ENCODE measurements at regions not wholly inside any gene's neighbourhood (a gene's known extent, or its start where the extent isn't known, plus 50 kb on each side); places are given as distances from the start of the nearest gene placed in this dataset.
"Not testable (repeated sequence)": the region's sequence is repeated elsewhere in the genome, so short reads cannot be mapped to it uniquely, and the experiment has no call there.

DNA sequence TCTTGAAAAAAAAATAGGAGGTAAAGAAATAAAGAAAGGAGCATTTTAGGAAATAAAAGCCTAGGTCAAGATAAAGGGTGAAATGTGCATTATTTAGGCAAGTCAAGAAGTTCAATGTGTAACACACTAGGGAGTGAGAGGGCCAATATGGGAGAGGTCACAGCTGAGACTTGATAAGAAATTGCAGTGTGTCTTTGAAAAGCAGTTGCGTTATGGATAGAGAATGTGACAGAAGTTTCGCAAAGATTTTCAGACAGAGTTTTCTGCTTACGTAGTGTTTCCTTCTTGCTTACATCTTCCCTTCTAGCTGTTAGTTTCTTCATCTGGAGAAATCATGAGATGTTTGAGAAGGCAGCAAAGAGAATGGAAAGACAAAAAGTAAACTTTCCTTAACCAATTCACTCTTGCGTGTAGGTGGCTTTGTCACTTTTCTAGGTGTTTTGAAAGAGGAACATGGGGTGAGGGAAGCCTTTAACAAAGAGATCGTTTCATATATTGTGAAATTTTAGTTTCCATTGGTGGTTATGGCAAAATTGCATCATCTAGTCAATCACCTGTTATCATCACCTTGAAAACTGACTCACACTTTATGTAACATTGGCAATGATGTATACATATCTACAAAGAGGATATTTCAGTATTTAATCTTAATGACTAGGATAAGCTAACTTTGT is 975.5 kb downstream of the OLFM4 start:
- DNase-seq: no peak

DNA sequence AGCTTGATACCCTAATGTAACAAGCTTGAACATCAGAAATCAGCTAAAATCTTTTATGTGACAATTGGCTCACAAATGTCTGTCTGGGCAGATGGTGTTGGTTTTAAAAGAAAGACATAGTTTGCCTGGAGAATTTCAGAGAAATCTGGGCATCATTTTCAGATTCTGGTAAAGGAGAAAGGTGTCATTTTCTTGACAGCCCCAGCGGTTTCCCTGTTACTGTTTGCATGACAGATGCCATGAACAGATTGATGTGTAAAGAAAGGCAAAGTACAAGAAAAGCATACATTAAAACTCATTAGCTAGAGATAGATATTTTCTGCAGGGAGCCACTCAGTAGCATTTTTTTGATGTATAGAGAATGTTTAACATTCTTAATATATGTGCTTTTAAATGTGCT is 987.9 kb downstream of the OLFM4 start:
- DNase-seq: no peak

- DNase-seq: no peak
Observed at GRCh38 chr13:54018485-54018884, 989.9 kb downstream of the OLFM4 start.

DNA sequence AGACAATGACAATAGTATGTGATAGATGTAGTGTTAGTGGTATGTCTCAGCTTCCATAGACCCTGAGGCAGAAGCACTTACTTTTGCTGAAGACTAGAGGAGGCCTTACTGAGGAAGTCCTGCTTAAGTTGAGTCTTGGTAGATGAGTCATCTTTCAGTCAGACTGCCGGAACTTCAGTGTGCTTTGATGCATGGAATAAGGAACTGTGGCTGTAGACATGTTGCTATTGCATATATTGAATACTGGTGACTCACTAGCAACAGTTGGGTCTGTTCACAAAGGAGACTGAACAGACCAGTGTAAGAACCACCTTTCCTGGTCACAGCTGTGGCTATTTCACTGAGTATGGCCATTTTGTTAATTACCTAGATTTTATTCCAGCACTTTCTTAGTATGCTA is 1000.6 kb downstream of the OLFM4 start:
- DNase-seq: no peak

GRCh38 chr13:54029720-54030119 is 1001.1 kb downstream of the OLFM4 start:
- DNase-seq: no peak

DNA sequence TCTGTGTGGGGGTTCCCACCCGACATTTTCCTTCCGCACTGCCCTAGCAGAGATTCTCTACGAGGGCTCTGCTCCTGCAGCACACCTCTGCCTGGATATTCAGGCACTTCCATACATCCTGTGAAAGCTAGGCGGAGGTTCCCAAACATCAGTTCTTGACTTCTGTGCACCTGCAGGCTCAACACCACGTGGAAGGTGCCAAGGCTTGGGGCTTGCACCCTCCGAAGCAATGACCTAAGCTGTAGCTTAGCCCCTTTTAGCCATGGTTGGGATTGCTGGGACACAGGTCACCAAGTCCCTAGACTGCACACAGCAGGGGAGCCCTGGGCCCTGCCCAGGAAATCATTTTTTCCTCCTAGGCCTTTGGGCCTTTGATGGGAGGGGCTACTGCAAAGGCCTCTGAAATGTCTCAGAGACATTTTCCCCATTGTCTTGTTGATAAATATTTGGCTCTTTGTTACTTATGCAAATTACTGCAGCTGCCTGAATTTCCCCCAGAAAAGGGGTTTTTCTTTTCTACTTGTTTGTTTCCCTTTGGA is 1004.8 kb downstream of the OLFM4 start:
- no peak for DNase-seq

DNA sequence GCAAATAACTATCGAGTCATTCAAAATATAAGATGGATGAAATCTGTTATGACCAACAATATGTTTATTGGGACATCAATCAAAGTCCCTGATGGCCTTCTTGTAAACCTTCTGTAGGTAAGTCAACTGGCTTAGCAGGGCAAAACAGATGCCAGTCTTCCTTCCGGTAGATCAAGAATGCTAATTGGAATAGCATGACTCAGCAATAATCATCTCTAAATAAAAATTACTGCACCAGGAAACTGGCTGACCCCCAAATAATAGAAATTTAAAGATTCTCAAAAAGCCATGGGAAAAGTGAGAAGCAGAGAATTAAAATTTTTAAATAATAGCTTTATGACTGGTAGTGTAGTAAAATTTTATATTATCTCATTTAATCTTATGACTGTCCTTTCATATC is 1005.4 kb downstream of the OLFM4 start:
- no peak for DNase-seq

- not testable (repeated sequence) for DNase-seq
Observed at GRCh38 chr13:54057416-54057815, 1028.8 kb downstream of the OLFM4 start.

GRCh38 chr13:54069958-54070357 is 1041.3 kb downstream of the OLFM4 start:
- not testable (repeated sequence) for DNase-seq

DNA sequence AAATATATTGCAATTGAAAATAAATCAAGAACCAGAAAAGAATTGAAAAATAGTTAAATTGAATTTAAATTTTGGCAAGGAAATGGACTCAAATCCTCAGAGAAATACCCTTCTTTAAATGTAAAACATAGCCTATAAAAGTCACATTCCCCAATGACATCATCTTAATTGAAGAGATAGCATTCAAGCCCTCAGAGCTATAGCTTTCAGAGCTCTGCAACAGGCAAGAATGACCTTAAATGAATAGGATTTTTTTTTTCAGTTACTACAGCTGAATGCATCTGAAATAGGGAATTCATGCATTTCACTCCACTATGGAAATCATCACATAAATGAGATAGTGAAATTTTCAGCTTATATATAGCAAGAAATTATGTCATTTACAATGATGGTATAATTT is 1049.0 kb downstream of the OLFM4 start:
- no peak for DNase-seq

DNA sequence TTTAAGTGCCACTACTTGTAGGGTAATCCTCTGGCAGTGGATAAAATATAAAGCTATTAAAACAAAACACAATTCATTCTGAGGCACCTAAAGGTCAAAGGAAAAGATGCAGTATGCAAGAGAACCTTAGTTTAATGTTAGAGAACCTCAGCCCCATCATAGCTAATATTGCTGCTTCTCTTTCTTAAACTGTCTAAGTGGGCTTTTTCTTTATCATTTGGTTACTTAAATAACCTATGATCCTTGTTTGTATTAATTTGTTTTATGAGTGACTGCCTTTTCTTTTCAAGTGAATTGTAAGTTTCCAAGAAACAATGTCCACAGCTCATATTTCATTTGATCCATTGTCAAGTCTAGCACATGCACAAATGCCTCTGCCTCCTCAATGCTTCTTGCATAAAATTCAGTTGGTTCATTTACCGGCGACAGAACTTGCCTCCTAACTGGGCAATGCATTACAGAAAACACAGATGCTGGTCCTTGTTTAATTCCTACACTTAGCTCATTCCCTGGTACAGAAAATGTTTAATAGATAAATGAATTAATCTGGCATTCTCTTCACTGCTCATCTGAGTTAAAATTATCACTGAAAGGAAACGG is 1049.8 kb downstream of the OLFM4 start:
- peak; percentile 6 for DNase-seq

DNA sequence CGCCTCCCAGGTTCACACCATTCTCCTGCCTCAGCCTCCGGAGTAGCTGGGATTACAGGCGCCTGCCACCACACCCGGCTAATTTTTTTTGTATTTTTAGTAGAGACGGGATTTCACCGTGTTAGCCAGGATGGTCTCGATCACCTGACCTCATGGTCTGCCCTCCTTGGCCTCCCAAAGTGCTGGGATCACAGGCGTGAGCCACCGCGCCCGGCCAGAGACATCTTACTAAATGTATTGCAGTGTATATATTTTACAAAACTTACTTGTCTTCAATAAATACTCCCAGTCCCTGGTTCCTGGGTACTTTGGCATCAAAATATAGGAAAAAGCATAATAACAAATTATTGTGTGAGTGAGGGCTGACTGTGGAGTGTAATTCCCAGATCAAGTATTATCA is 1053.7 kb downstream of the OLFM4 start:
- not testable (repeated sequence) for DNase-seq

- DNase-seq: no peak
Observed at GRCh38 chr13:54091884-54092283, 1063.3 kb downstream of the OLFM4 start.

- no peak for DNase-seq
Observed at GRCh38 chr13:54092686-54093085, 1064.1 kb downstream of the OLFM4 start.

DNA sequence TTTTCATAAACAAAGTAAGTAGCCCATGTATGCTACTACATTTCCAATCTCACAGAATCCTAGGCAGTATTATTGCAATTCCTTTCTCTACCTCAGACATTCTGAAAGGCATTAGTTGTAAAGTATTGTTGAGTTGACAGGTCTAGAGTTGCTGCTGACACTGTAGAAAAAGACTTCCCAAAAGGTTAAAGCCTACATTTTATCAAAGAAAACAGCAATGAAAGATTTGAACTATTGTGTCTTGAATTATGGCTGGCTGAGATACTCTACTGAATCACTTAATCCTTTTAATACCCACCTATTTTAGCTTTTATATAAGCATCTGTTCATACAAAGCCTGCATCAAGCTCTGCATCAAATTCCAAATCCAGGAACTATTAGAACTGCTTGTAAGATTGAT is 1082.0 kb downstream of the OLFM4 start:
- DNase-seq: no peak

DNA sequence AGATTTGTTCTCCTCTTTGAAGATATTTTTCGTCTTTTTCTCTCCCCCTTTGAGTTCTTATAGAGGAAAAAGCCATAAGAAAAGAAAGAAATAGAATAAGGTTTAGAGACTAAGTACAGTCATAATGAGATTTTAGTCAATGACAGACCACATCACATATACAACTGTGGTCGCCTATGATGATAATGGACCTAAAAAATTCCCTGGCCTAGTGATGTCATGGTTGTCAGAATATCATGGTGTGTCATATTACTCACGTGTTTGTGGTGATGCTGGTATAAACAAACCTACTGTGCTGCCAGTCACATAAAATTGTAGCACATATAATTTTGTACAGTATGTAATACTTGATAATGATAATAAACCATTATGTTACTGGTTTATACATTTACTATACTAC is 1096.1 kb downstream of the OLFM4 start:
- no peak for DNase-seq

DNA sequence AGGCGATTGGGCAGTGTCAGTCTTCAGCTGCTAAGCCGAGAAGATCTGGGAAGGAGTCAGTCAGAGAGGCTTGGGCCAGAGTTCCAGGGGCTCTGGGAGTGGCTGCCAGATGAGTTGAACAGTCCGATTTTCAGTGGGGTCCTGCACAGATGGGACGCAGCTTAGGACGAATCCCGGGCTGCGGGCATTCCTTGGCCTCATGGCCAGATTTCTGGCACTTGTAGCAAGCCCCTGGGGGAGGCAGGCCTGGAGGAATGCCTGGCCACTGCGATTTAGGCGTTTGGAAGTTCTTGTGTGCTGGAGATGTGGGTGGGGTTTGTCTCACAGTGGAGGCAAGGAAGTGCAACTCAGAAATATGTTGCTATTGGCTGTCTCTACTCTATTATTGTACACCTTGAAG is 1102.3 kb downstream of the OLFM4 start:
- DNase-seq: not testable (repeated sequence)

DNA sequence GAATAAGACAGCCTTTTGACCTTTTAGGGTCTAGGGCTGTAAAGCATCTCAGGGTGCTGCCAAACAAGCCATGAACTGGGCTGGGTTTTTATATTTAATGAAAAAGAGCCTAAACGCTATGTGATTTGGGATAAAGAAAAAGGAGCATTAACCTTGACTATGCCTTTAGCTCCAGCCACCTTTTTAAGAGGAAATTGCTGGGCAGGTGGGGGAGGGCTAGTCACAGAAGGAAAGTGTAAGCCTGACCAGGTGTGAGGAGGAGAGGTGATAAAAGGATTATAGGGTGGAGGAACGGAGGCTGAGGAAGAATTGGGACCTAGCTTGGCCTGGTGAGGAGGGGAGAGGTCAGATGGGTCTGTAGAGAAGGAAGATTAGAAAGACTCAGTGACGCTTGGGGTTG is 1102.8 kb downstream of the OLFM4 start:
- DNase-seq: not testable (repeated sequence)

- DNase-seq: not testable (repeated sequence)
Observed at GRCh38 chr13:54132127-54132526, 1103.5 kb downstream of the OLFM4 start.

- not testable (repeated sequence) for DNase-seq
Observed at GRCh38 chr13:54132720-54133119, 1104.1 kb downstream of the OLFM4 start.

DNA sequence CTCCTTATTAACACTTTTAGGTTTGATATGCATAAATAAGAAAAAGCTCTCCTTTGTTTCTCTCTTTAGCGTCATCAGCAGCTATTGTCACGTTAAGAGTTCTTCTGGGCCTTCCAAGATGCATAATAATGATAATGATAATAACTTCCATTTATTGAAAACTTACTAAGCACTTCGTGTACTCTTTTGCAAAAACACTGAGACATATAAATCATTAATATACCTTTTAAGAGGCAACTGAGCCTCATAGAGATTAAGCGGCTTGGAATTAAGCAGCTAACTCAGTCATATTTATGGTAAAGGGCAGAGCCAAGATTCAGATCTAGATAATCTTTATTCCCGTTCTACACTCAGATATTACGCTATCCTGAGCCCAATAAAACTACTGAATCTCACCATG is 1105.1 kb downstream of the OLFM4 start:
- no peak for DNase-seq

GRCh38 chr13:54144828-54145227 is 1116.2 kb downstream of the OLFM4 start:
- DNase-seq: no peak

DNA sequence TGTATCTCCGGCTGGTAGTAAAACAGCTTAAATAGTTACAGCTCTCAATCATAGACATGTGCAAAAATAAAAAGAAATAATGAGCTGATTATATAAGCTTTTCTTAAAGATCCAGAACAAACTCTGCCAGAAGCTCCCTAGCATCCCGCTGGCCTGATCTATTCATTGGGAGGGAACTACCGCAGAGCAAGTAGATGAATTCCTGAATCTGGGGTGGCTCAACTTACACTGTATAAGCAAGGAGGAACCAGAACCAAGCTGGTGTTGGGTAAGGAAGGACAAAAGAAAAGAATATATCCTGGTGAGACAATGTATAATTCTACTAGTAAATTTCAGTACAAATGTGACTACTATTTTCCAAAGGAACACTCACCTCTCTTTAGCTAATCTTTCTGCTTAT is 1122.2 kb downstream of the OLFM4 start:
- no peak for DNase-seq

DNA sequence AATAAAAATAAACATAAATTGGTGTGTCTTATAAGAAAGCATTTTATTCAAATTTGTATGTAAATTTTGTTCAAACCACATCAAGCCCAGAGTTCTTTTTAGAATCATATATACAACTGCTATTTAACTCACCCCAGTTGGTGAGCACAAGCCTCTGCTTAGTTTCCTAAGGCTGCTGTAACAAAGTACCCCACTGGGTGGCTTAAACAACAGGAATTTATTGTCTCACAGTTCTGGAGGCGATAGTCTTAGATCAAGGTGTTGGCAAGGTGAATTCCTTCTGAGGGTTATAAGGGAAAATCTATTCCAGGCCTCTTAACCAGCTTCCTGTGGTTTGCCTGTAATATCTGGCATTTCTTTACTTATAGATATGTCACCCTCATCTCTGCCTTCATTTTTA is 1133.5 kb downstream of the OLFM4 start:
- DNase-seq: no peak

Data from NCI-H2107 (cell line).